Endothelial cell of umbilical vein (primary cell): ENCODE measurements at regions not wholly inside any gene's neighbourhood (a gene's known extent, or its start where the extent isn't known, plus 50 kb on each side); places are given as distances from the start of the nearest gene placed in this dataset.

Experiments
- BruUV-seq: library from RNA; stranded (reverse); fragments of 400-500 nt; replicated peaks from 2 replicates; lab custom pipeline; 2021; lab: Mats Ljungman, UMichigan
- CTCF ChIA-PET: fragments of 300-600, 350-600 bp; sonication (Branson Sonifier 250); formaldehyde crosslinking; loops from one replicate; lab custom pipeline; 2021; ENCODE audit warnings: antibody characterized with exemption, inconsistent platforms; lab: Charles Lee
- POLR2A ChIA-PET: fragments of 300-600, 350-600 bp; sonication (Branson Sonifier 250); formaldehyde crosslinking; loops from one replicate; lab custom pipeline; 2021; ENCODE audit warnings: antibody characterized with exemption, inconsistent platforms; lab: Charles Lee
- DNase-seq: peaks from one replicate; pipeline ENCODE4 v3.0.0-alpha.2; 2011; ENCODE audit warnings: low read depth, low spot score
- FAIRE-seq: peaks from 2 replicates; lab custom pipeline; 2011; peaks lifted over from hg19 to GRCh38; lab: Jason Lieb, UNC
- H2AFZ ChIP-seq: 2 replicates; pipeline ENCODE4 v1.6.0; 2012; ENCODE audit warnings: low read depth, low read length, control low read depth, inconsistent platforms
- H3K27ac ChIP-seq: 2 replicates; pipeline ENCODE4 v1.5.1; 2011; ENCODE audit warnings: low read depth, mild to moderate bottlenecking, control low read depth, low read length, moderate library complexity; ENCODE audit not compliant: insufficient read depth
- H3K27me3 ChIP-seq, 2 experiments: 2 replicates each; pipeline versions ENCODE4 v1.6.0 to v1.6.1; 2011; ENCODE audit warnings: low read length in 2 of 2, mixed read lengths in 1 of 2; ENCODE audit not compliant: control insufficient read depth in 2 of 2, insufficient read depth in 2 of 2
- H3K36me3 ChIP-seq, 2 experiments: 2 replicates in 1 of 2; 3 replicates in 1 of 2; pipeline ENCODE4 v1.5.1; 2011; ENCODE audit warnings: low read length in 2 of 2, mild to moderate bottlenecking in 1 of 2, moderate library complexity in 1 of 2; ENCODE audit not compliant: control insufficient read depth in 2 of 2, insufficient read depth in 2 of 2; ENCODE audit errors: extremely low read depth in 1 of 2
- H3K4me1 ChIP-seq: 3 replicates; pipeline ENCODE4 v1.5.1; 2011; ENCODE audit warnings: mild to moderate bottlenecking, low read length; ENCODE audit not compliant: control insufficient read depth, insufficient read depth; ENCODE audit errors: extremely low read depth
- H3K4me2 ChIP-seq: 2 replicates; pipeline ENCODE4 v1.6.1; 2011; ENCODE audit warnings: low read length, control low read depth, mixed read lengths; ENCODE audit not compliant: insufficient read depth
- H3K4me3 ChIP-seq, 3 experiments: fragments of 200-600 bp in 1 of 3; sonication (generic), shearing (Covaris generic) in 1 of 3; replicated peaks in 1 of 3; 2 replicates each; pipeline ENCODE4 v1.5.1; 2011 to 2016; ENCODE audit warnings: control low read depth in 3 of 3, low read length in 3 of 3, mild to moderate bottlenecking in 2 of 3, inconsistent platforms in 1 of 3, low read depth in 1 of 3, moderate library complexity in 1 of 3; ENCODE audit not compliant: insufficient read depth in 1 of 3
- H3K79me2 ChIP-seq: 2 replicates; pipeline ENCODE4 v1.6.0; 2012; ENCODE audit warnings: low read length, inconsistent platforms; ENCODE audit not compliant: control insufficient read depth, insufficient read depth
- H3K9ac ChIP-seq: replicated peaks from 2 replicates; pipeline ENCODE3; 2011; ENCODE audit warnings: low read length, control low read depth; ENCODE audit not compliant: insufficient read depth; ENCODE audit errors: extremely low read depth
- H3K9me1 ChIP-seq: replicated peaks from 3 replicates; pipeline ENCODE4 v1.6.0; 2011; ENCODE audit warnings: mild to moderate bottlenecking, low read length; ENCODE audit not compliant: control insufficient read depth, insufficient read depth; ENCODE audit errors: extremely low read depth
- H3K9me3 ChIP-seq: replicated peaks from 2 replicates; pipeline ENCODE4 v1.5.1; 2012; ENCODE audit warnings: low read length, inconsistent platforms; ENCODE audit not compliant: control insufficient read depth, insufficient read depth
- H4K20me1 ChIP-seq: replicated peaks from 2 replicates; pipeline ENCODE3; 2011; ENCODE audit warnings: mild to moderate bottlenecking, low read length; ENCODE audit not compliant: control insufficient read depth, insufficient read depth; ENCODE audit errors: extremely low read depth
- CTCF ChIP-seq, 2 donors: IDR thresholded peaks; 1 replicate in 1 of 2; 2 replicates in 1 of 2; pipeline ENCODE4 v1.5.1; 2011; ENCODE audit warnings: low read length in 2 of 2, mild to moderate bottlenecking in 2 of 2, moderate library complexity in 2 of 2, control low read depth in 1 of 2, inconsistent platforms in 1 of 2, low read depth in 1 of 2; ENCODE audit not compliant: insufficient read depth in 1 of 2; ENCODE audit errors: extremely low read depth in 1 of 2
- EZH2 ChIP-seq: IDR thresholded peaks from 2 replicates; pipeline ENCODE4 v1.6.1; 2012; ENCODE audit warnings: borderline replicate concordance, low read depth, mild to moderate bottlenecking, moderate library complexity, low read length, inconsistent platforms; ENCODE audit not compliant: severe bottlenecking
- FOS ChIP-seq: IDR thresholded peaks from 2 replicates; pipeline ENCODE4 v1.6.1; 2011; ENCODE audit warnings: mild to moderate bottlenecking, low read length, moderate library complexity, borderline replicate concordance; ENCODE audit not compliant: insufficient read depth
- GATA2 ChIP-seq: IDR thresholded peaks from 2 replicates; pipeline ENCODE4 v1.7.0; 2011; ENCODE audit warnings: low read depth, mild to moderate bottlenecking, moderate library complexity, mixed read lengths, low read length; ENCODE audit not compliant: insufficient read length, insufficient read depth
- JUN ChIP-seq: IDR thresholded peaks from 2 replicates; pipeline ENCODE4 v1.6.1; 2011; ENCODE audit warnings: borderline replicate concordance, low read depth; ENCODE audit not compliant: insufficient read length, insufficient read depth
- MAX ChIP-seq: IDR thresholded peaks from 2 replicates; pipeline ENCODE4 v1.6.1; 2011; ENCODE audit not compliant: insufficient read depth, insufficient read length
- MYC ChIP-seq: IDR thresholded peaks from one replicate; pipeline ENCODE4 v1.6.1; 2011; ENCODE audit warnings: mild to moderate bottlenecking, low read depth, low read length
- POLR2A ChIP-seq: IDR thresholded peaks from 2 replicates; pipeline ENCODE4 v1.6.1; 2012; ENCODE audit warnings: low read depth, mild to moderate bottlenecking, control low read depth, low read length
- POLR2AphosphoS5 ChIP-seq: IDR thresholded peaks from 2 replicates; pipeline ENCODE4 v1.6.1; 2012; ENCODE audit warnings: low read depth, mild to moderate bottlenecking, control low read depth, low read length, moderate library complexity; ENCODE audit not compliant: insufficient read depth
- dilution Hi-C: fragments of 300-500 bp; cut with MboI; formaldehyde crosslinking; loops from one replicate; pipeline ENCODE4 v1.15.0; 2019; ENCODE audit warnings: low sequenced_read_pairs; ENCODE audit not compliant: extremely low pct_ligation_motif_present
- intact Hi-C: fragments of 100-400 bp; cut with micrococcal nuclease; formaldehyde crosslinking; loops from one replicate; pipeline ENCODE4 v1.10.0; 2022

- Histone ChIP-seq H3K4me2 (no peak overlapping the region), H3K9ac (no peak overlapping the region), H3K4me3 (no peak overlapping the region), H3K4me1 (no peaks in the 10 kb centered on the region), H3K27me3 (no peaks in the 10 kb centered on the region), H2AFZ (no peak overlapping the region), H3K9me3 (peaks cover 2% of the 10 kb centered on the region), H3K27ac (no peak overlapping the region), H3K9me1 (no peaks in the 10 kb centered on the region), H4K20me1 (no peaks in the 10 kb centered on the region), H3K36me3 (no peaks in the 10 kb centered on the region), H3K79me2 (no peaks in the 10 kb centered on the region)
- CTCF ChIA-PET: no interaction called here
- BruUV-seq: no TSS peak
- no peak for DNase-seq
- no peak for FAIRE-seq
- intact Hi-C loops (no loop called here), dilution Hi-C loops (no loop called here)
- TF ChIP-seq FOS: no peak
- no peak for TF ChIP-seq EZH2
- TF ChIP-seq GATA2: no peak
- TF ChIP-seq JUN: no peak
- TF ChIP-seq POLR2AphosphoS5: no peak
- TF ChIP-seq CTCF (IDR thresholded peaks at IDR 0.05; ENCODE audit: extremely low read depth in 1 of 2, insufficient read depth in 1 of 2, low read depth in 1 of 2, low read length in 2 of 2): no peak
- TF ChIP-seq MYC: no peak
- no peak for TF ChIP-seq POLR2A
- no peak for TF ChIP-seq MAX
- POLR2A ChIA-PET: no interaction called here
Measured at GRCh38 chr4:163660636-163661035, 166.1 kb downstream of the TMA16 start.
